MM.1S (cell line): ENCODE measurements at regions not wholly inside any gene's neighbourhood (a gene's known extent, or its start where the extent isn't known, plus 50 kb on each side); places are given as distances from the start of the nearest gene placed in this dataset.

Experiments
- CTCF ChIP-seq: fragments of 300-600 bp; sonication (generic); IDR thresholded peaks from 2 replicates; pipeline ENCODE4 v1.5.1; 2016; ENCODE audit warnings: antibody characterized with exemption, low read length, mixed read lengths
- EZH2 ChIP-seq: fragments of 300-600 bp; sonication (generic); optimal IDR thresholded peaks from 2 replicates; pipeline ENCODE3; 2017; ENCODE audit warnings: low read depth, mild to moderate bottlenecking, antibody characterized with exemption, low read length, mixed read lengths
- EZH2phosphoT487 ChIP-seq: fragments of 300-600 bp; sonication (generic); IDR thresholded peaks from 2 replicates; pipeline ENCODE4 v1.6.1; 2018; ENCODE audit warnings: antibody characterized with exemption, low read length

- TF ChIP-seq CTCF, result no peak
- no peak for TF ChIP-seq EZH2phosphoT487
- TF ChIP-seq EZH2, result no peak
Observed at GRCh38 chr4:117811731-117812130, 222.6 kb upstream of the NDST3 start.
